LNCaP clone FGC (cell line): ENCODE measurements at regions not wholly inside any gene's neighbourhood (a gene's known extent, or its start where the extent isn't known, plus 50 kb on each side); places are given as distances from the start of the nearest gene placed in this dataset.

ENCODE experiments used
- DNase-seq: peaks from one replicate; pipeline ENCODE4 v3.0.0-alpha.2; 2011; ENCODE audit warnings: low read depth
- H3K4me3 ChIP-seq: 2 replicates; pipeline ENCODE4 v1.5.1; 2011; ENCODE audit warnings: mild to moderate bottlenecking, low read depth, low read length, control low read depth
- CTCF ChIP-seq: IDR thresholded peaks from 2 replicates; pipeline ENCODE4 v1.5.1; 2012; ENCODE audit warnings: mild to moderate bottlenecking; ENCODE audit not compliant: control insufficient read depth, insufficient read depth; ENCODE audit errors: extremely low read depth

- H3K4me3 ChIP-seq: no peak overlapping the region
- no peak for DNase-seq
- no peak for TF ChIP-seq CTCF
These were observed 61.3 kb upstream of the EPHA6 start for GRCh38 chr3:96753124-96753523.

- no peak overlapping the region for H3K4me3 ChIP-seq
- DNase-seq: no peak
- TF ChIP-seq CTCF: no peak
These were observed 60.3 kb upstream of the EPHA6 start for GRCh38 chr3:96754128-96754527.

- no peak overlapping the region for H3K4me3 ChIP-seq
- no peak for DNase-seq
- no peak for TF ChIP-seq CTCF
These were observed 58.9 kb upstream of the EPHA6 start for GRCh38 chr3:96755519-96755918.

GRCh38 chr3:96756516-96756915 lies 57.9 kb upstream of the EPHA6 start:
- TF ChIP-seq CTCF: no peak

GRCh38 chr3:96760956-96761355 lies 53.4 kb upstream of the EPHA6 start:
- TF ChIP-seq CTCF: no peak
- no peak for DNase-seq
- H3K4me3 ChIP-seq: no peak overlapping the region

More at GRCh38 chr3:96756516-96756915, 57.9 kb upstream of the EPHA6 start:
- no peak for DNase-seq
- H3K4me3 ChIP-seq: no peak overlapping the region
